GM12864 (cell line): ENCODE measurements at regions not wholly inside any gene's neighbourhood (a gene's known extent, or its start where the extent isn't known, plus 50 kb on each side); places are given as distances from the start of the nearest gene placed in this dataset.

Source experiments
- DNase-seq: peaks from one replicate; pipeline ENCODE4 v3.0.0-alpha.2; 2011; ENCODE audit warnings: low read depth
- H3K4me3 ChIP-seq: 2 replicates; pipeline ENCODE4 v1.5.1; 2011; ENCODE audit warnings: mild to moderate bottlenecking, low read depth, low read length, control low read depth
- CTCF ChIP-seq: IDR thresholded peaks from 2 replicates; pipeline ENCODE4 v1.5.1; 2011; ENCODE audit warnings: low read depth, mild to moderate bottlenecking, moderate library complexity, low read length, control low read depth, inconsistent platforms; ENCODE audit errors: missing control alignments

GRCh38 chr12:126557659-126558058 lies 1492.4 kb downstream of the AACS start:
- no peak for TF ChIP-seq CTCF
- H3K4me3 ChIP-seq, result no peak overlapping the region
- DNase-seq, result no peak

GRCh38 chr12:126558219-126558618 lies 1493.0 kb downstream of the AACS start:
- TF ChIP-seq CTCF, result no peak
- DNase-seq, result no peak
- H3K4me3 ChIP-seq, result no peak overlapping the region

- DNase-seq, result no peak
- H3K4me3 ChIP-seq, result no peak overlapping the region
- no peak for TF ChIP-seq CTCF
Observed at GRCh38 chr12:126558810-126559209, 1493.6 kb downstream of the AACS start.

- TF ChIP-seq CTCF, result no peak
- no peak overlapping the region for H3K4me3 ChIP-seq
- no peak for DNase-seq
Observed at GRCh38 chr12:126567016-126567415, 1501.8 kb downstream of the AACS start.

GRCh38 chr12:126569706-126570105 lies 1504.5 kb downstream of the AACS start:
- no peak overlapping the region for H3K4me3 ChIP-seq
- no peak for DNase-seq
- no peak for TF ChIP-seq CTCF

- TF ChIP-seq CTCF, result no peak
- DNase-seq, result no peak
- H3K4me3 ChIP-seq, result no peak overlapping the region
Observed at GRCh38 chr12:126570566-126570965, 1505.3 kb downstream of the AACS start.

GRCh38 chr12:126572170-126572569 lies 1506.9 kb downstream of the AACS start:
- DNase-seq, result no peak
- H3K4me3 ChIP-seq, result no peak overlapping the region
- no peak for TF ChIP-seq CTCF
